ENCODE measurements at regions not wholly inside any gene's neighbourhood (a gene's known extent, or its start where the extent isn't known, plus 50 kb on each side); places are given as distances from the start of the nearest gene placed in this dataset.

DNA sequence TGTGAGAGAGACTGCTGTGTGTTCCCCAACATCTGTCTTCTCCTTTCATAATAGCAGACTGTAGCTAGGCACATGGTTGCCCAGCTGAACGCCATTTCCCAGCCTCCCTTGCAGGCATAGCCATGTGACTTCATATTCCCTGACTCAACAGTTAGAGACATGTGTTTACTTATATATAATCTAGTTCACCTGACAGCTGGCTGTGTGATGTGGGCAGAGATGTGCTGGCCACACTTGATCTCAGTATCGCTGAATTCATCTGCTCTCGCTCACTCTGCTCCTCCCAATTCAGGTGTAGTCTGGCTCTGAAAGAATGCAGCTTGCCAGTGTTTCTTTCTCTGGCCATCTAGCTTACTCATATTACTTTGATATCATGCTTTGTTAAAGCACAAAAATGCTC is 52.3 kb upstream of the SEC11C start:
- DNase-seq (ENCODE audit: low read depth, low spot score): no peak
